ENCODE measurements at regions not wholly inside any gene's neighbourhood (a gene's known extent, or its start where the extent isn't known, plus 50 kb on each side); places are given as distances from the start of the nearest gene placed in this dataset.
"Not testable (repeated sequence)": the region's sequence is repeated elsewhere in the genome, so short reads cannot be mapped to it uniquely, and the experiment has no call there.

DNA sequence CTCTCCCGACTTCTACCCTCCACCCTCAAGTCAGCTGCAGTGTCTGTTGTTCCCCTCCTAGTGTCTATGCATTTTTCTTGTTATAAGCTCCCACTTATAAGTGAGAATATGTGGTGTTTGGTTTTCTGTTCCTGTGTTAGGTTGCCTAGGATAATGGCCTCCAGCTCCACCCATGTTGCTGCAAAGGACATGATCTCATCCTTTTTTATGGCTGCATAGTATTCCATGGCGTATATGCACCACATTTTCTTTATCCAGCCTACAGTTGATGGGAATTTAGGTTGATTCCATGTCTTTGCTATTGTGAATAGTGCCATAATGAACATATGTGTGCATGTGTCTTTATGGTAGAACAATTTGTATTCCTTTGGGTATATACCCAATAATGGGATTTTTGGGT, 80.7 kb downstream of the SPTSSA start:
- not testable (repeated sequence) for DNase-seq (ENCODE audit: low spot score)

GRCh38 chr14:34380471-34380845, 81.6 kb downstream of the SPTSSA start:
- DNase-seq (ENCODE audit: low spot score): no peak

- no peak for DNase-seq (ENCODE audit: low spot score)
Observed at GRCh38 chr14:34379816-34380470, 82.1 kb downstream of the SPTSSA start.

DNA sequence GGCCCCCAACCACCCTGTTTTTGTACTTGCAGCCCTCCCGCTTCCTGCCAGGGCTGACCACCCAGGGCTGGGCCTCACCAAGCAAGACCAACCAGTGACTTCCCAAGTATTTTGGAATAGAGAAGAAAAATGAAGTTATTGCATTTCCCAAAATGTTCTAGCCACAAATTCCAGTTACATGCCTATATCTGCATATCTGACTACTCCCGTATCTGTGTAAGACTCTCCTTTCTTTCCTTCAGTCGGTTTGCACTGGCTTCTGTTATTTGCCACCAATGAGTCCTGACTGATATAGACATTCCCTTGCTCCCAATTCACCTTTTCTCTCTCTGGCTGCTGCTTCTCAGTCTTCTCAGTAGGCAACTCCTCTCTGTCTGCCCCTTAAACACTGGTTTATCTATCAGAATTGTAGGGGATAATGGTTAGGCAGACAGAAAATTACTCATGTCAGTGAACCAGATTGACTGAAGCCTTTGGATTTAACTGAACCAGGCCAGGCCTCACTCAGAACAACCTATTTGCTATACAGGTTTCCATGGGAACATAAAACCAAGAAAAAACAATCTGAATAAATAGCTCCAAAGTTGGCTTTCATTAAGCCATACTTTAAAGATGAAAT, 85.3 kb downstream of the SPTSSA start:
- DNase-seq (ENCODE audit: low spot score): no peak

DNA sequence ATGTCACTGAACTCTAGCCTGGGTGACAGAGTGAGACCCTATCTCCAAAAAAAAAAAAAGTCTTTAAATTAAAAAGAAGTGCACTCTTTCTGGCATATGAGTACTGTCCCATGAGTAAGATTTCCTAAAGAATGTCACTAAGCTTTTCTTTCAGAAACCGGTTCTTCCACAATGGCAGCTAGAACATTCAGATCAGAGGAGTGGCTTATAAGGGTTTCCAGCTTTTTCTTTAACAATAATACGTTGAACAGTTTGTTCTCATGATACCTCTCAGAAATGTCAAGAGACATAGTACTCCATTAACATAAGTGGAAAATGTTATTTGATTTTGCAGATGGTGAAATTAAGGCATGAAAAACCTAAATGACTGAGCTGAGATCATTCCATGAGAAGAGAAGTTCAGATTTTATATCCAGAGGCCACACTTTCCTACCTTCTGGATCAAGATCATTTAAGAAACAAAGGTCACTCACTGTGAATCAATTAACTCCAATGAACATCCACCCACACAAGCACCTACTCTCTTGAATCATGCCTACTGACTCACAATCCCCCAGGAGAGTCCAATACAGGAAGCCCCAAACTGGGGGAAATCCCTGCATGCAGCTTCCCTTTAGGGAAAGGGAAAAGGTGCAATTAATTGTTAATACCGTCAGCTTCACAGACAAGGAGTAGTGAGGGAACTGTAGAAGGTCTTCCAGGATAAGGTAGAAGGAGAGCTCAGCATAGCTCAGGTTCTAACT, 86.9 kb downstream of the SPTSSA start:
- DNase-seq (ENCODE audit: low spot score): no peak

- DNase-seq (ENCODE audit: low spot score): no peak
Observed at GRCh38 chr14:34373191-34373590, 88.8 kb downstream of the SPTSSA start.

GRCh38 chr14:34372786-34373185, 89.3 kb downstream of the SPTSSA start:
- no peak for DNase-seq (ENCODE audit: low spot score)

DNA sequence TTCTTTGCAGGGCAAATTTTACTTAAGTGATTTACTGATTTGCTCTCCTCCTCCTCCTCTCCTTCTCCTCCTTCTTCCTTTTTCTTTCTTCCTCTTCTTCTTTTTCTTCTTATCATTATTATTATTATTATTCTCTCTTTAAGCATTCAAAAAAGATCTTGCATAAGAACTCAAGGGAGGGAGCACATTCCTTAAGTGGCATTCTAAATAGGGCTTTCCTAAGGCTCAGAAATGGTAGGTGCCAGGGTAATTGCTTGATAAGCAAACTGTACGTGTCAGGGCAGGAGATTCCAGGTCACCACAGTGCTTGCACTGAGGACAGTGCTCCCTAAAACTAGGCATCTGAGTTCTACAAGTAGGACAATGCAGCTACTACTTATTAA, 92.4 kb downstream of the SPTSSA start:
- no peak for DNase-seq (ENCODE audit: low spot score)

GRCh38 chr14:34368971-34369647, 92.9 kb downstream of the SPTSSA start:
- DNase-seq (ENCODE audit: low spot score): no peak

DNA sequence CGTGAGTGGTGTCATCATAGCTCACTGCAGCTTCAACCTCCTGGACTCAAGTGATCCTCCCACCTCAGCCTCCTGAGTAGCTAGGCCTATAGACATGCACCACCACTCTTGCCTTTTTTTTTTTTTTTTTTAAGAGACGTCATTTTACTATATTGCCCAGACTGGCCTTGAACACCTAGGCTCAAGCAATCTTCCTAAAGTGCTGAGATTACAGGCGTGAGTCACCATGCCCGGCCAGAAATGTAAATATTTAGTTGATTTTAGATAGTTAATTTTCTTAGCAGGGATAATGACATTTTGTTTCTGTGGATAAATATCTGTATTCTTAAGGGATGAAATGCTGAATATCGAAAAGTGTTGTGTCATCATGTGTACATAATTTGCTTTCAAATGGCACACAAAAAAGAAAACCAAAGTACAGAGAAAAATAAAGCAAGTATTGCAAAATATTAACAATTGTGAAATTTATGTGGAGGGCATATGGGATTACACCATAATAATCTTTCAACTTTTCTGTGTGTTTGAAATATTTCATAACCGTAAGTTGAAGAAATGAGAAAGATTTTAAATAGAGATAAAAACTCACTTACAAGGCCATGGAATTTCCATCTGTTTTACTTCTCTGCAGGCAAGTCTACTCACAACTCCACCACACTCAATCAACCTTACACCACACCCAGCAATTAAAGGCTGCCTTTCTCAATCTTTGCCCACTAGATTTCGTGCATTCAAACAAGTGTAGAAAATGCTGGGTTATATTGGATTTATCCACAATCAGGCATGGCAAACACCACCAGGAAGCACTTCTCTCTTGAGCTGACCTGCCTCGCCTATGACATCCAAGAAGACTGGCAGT, 93.7 kb downstream of the SPTSSA start:
- no peak for DNase-seq (ENCODE audit: low spot score)

GRCh38 chr14:34365309-34365915, 96.6 kb downstream of the SPTSSA start:
- no peak for DNase-seq (ENCODE audit: low spot score)

DNA sequence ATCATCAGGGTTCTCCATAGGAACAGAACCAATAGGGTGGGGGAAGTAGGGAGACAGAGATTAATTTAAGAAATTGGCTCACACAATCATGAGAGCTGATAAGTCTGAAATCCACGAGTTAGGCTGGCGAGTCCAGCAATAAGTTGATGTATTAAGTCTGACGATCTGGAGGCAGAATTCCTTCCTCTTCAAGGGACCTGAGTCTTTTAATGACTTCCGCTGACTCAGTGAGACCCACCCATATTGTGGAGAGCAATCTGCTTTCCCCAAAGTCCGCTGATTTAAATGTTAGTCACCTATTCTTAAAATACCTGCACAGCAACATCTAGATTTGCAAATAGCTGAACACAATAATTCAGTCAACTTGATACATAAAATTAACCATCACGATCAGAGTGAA, 97.8 kb downstream of the SPTSSA start:
- no peak for DNase-seq (ENCODE audit: low spot score)

DNA sequence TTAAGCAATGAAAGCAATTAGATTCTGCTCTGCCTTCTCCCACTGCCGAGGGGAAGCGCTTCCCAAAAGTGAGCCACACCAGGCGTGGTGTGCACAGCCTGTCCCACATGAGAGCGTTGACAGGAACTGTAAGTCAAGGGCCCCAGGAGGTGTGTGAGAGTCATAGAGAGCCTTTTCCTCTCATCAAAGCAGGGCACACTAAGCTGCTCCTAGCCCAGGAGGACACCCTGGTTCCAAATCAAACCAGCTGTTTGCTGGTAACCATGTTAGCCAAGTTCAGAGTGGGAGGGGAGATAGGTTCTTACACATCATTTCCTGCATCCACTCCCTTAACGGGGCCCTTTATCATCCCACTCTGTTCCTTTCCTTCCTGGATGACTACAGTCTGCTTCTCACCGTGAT, 98.3 kb downstream of the SPTSSA start:
- no peak for DNase-seq (ENCODE audit: low spot score)

GRCh38 chr14:34362641-34363251, 99.3 kb downstream of the SPTSSA start:
- DNase-seq (ENCODE audit: low spot score): no peak

- DNase-seq (ENCODE audit: low spot score): no peak
Observed at GRCh38 chr14:34361504-34362011, 100.5 kb downstream of the SPTSSA start.

DNA sequence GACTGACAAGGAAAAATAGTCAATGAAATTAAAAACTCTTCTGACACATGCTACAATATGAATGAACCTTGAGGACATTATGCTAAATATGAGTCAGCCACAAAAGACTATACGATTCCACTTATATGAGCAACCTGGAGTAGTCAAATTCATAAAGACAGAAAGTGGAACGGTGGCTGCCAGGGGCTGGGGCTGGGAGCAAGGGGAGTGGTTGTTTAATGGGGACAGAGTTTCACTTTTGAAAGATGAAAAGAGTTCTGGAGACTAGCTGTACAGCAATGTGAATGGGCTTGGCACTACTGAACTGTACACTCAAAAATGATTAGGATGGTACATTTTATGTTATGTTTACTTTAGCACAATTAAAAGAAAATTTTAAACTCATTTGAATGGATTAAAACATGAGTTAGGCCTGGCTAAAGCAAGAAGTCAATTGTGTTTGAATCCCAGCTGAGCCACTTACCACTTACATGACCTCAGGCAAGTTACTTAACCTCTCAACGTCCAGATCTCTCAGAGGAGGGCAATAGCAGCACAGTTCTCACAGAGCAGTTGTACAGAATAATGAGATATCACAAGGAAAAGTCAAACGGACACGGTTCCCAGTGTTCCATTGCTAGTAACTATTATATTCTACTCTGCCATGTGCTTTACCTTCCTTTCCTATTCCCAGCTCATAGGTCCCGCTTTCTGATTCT, 102.5 kb downstream of the SPTSSA start:
- no peak for DNase-seq (ENCODE audit: low spot score)

- DNase-seq (ENCODE audit: low spot score): no peak
Observed at GRCh38 chr14:34356264-34356654, 105.8 kb downstream of the SPTSSA start.

GRCh38 chr14:34355584-34356263, 106.3 kb downstream of the SPTSSA start:
- no peak for DNase-seq (ENCODE audit: low spot score)

DNA sequence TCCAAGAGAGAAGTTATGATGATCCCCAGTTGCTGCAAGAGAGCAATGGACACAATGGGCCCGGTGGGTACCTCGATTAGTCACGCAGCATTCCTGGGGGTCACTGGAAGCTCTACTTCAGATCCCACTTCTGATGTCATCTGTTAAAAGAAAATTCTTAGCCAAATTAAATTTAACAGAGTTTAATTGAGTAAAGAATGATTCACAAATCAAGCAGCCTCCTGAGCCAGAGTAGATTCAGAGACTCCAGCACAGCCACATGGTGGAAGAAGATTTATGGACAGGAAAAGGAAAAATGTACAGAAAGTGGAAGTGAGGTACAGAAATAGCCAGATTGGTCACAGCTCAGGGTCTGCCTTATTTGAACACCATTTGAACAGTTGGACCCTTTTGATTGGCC, 107.5 kb downstream of the SPTSSA start:
- DNase-seq (ENCODE audit: low spot score): no peak

DNA sequence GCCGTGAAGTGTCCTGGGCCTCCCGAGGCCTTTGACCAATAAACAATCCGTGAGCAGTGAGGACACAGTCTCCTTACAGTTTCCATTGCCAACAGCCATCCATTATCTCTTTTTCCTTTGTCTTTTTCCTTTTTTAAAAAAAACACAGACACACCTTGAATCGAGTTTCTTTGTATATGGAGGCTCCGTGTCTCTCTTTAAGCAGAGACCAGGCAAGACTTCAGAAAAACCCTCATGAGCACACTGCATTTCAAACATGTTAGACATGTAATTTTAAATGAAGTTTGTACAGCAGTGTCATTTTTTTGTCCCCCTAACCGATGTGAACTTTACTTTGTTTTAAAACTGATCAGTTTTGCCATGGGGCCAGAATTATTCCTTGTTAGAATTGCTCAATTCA, 111.1 kb downstream of the SPTSSA start:
- no peak for DNase-seq (ENCODE audit: low spot score)

All from putamen (tissue), 1 donor.